ENCODE measurements at regions not wholly inside any gene's neighbourhood (a gene's known extent, or its start where the extent isn't known, plus 50 kb on each side); places are given as distances from the start of the nearest gene placed in this dataset.

GRCh38 chr13:52969373-52969772, 59.2 kb upstream of the OLFM4 start:
- TF ChIP-seq, protein P1, sequence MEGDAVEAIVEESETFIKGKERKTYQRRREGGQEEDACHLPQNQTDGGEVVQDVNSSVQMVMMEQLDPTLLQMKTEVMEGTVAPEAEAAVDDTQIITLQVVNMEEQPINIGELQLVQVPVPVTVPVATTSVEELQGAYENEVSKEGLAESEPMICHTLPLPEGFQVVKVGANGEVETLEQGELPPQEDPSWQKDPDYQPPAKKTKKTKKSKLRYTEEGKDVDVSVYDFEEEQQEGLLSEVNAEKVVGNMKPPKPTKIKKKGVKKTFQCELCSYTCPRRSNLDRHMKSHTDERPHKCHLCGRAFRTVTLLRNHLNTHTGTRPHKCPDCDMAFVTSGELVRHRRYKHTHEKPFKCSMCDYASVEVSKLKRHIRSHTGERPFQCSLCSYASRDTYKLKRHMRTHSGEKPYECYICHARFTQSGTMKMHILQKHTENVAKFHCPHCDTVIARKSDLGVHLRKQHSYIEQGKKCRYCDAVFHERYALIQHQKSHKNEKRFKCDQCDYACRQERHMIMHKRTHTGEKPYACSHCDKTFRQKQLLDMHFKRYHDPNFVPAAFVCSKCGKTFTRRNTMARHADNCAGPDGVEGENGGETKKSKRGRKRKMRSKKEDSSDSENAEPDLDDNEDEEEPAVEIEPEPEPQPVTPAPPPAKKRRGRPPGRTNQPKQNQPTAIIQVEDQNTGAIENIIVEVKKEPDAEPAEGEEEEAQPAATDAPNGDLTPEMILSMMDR (IDR thresholded peaks at IDR 0.05) = no peak
- no peak for TF ChIP-seq ZFX (IDR thresholded peaks at IDR 0.05; ENCODE audit: borderline replicate concordance)

Data from 22Rv1 (cell line).